HEK293 (cell line): ENCODE measurements at regions not wholly inside any gene's neighbourhood (a gene's known extent, or its start where the extent isn't known, plus 50 kb on each side); places are given as distances from the start of the nearest gene placed in this dataset.

ENCODE experiments used
- CTCF ChIA-PET: fragments of 350-600 bp; formaldehyde crosslinking; extraction: SDS; loops from one replicate; lab custom pipeline; 2021; ENCODE audit warnings: antibody characterized with exemption; lab: Yijun Ruan, JAX
- POLR2A ChIA-PET: fragments of 300-600 bp; formaldehyde crosslinking; extraction: SDS; loops from one replicate; lab custom pipeline; 2020; ENCODE audit warnings: antibody characterized with exemption, inconsistent platforms; lab: Yijun Ruan, JAX
- H3K27ac ChIP-seq: fragments of 200-500 bp; sonication (Bioruptor generic); 2 replicates; pipeline ENCODE4 v1.5.1; 2014; ENCODE audit warnings: low read depth, low read length, control low read depth, inconsistent platforms; ENCODE audit errors: extremely low read depth
- H3K36me3 ChIP-seq, 2 experiments: fragments of 200-500 bp in 1 of 2; sonication (Bioruptor generic) in 1 of 2; 1 replicate in 1 of 2; 2 replicates in 1 of 2; pipeline ENCODE4 v1.5.1; 2014 to 2017; ENCODE audit warnings: inconsistent platforms in 2 of 2, low read length in 2 of 2; ENCODE audit not compliant: control insufficient read depth in 2 of 2, insufficient read depth in 1 of 2
- H3K4me1 ChIP-seq: fragments of 200-500 bp; sonication (Bioruptor generic); 2 replicates; pipeline ENCODE4 v1.5.1; 2014; ENCODE audit warnings: mild to moderate bottlenecking, low read length, inconsistent platforms; ENCODE audit not compliant: control insufficient read depth, insufficient read depth
- H3K4me3 ChIP-seq: 2 replicates; pipeline ENCODE4 v1.5.1; 2011; ENCODE audit warnings: low read depth, mild to moderate bottlenecking, control low read depth, low read length, moderate library complexity
- H3K9me3 ChIP-seq: fragments of 200-500 bp; sonication (Bioruptor generic); 2 replicates; pipeline ENCODE4 v1.5.1; 2014; ENCODE audit warnings: low read depth, low read length, inconsistent platforms; ENCODE audit not compliant: control insufficient read depth, insufficient read depth
- ATF2 ChIP-seq: fragments of 450-650 bp; formaldehyde crosslinking; IDR thresholded peaks from 2 replicates; pipeline ENCODE4 v1.5.1; 2016; ENCODE audit warnings: missing biosample characterization, missing genetic modification characterization, low read depth
- HOXA7 ChIP-seq: sonication (generic); formaldehyde crosslinking; IDR thresholded peaks from 2 replicates; pipeline ENCODE4 v1.8.1; 2022; ENCODE audit warnings: missing genetic modification reagents, borderline replicate concordance
- KLF10 ChIP-seq: fragments of 450-650 bp; IDR thresholded peaks from 2 replicates; pipeline ENCODE4 v1.5.1; 2018; ENCODE audit warnings: missing biosample characterization, mild to moderate bottlenecking, missing genetic modification characterization
- KLF9 ChIP-seq: fragments of 450-650 bp; formaldehyde crosslinking; IDR thresholded peaks from 2 replicates; pipeline ENCODE4 v1.5.1; 2016; ENCODE audit warnings: missing biosample characterization, missing genetic modification characterization, low read depth
- PRDM1 ChIP-seq: fragments of 450-650 bp; formaldehyde crosslinking; IDR thresholded peaks from 2 replicates; pipeline ENCODE4; 2016; ENCODE audit warnings: missing biosample characterization, missing genetic modification characterization
- PRDM10 ChIP-seq: fragments of 450-650 bp; formaldehyde crosslinking; IDR thresholded peaks from 2 replicates; pipeline ENCODE4 v1.5.1; 2016; ENCODE audit warnings: missing biosample characterization, missing genetic modification characterization
- SCRT1 ChIP-seq: fragments of 450-650 bp; formaldehyde crosslinking; IDR thresholded peaks from 2 replicates; pipeline ENCODE4 v1.5.1; 2016; ENCODE audit warnings: missing biosample characterization, missing genetic modification characterization, borderline replicate concordance
- TCF7L2 ChIP-seq: IDR thresholded peaks from 2 replicates; pipeline ENCODE4 v1.6.1; 2011; ENCODE audit warnings: low read depth, mild to moderate bottlenecking, inconsistent platforms, low read length, moderate library complexity, borderline replicate concordance
- ZBTB26 ChIP-seq: fragments of 450-650 bp; formaldehyde crosslinking; optimal IDR thresholded peaks from 2 replicates; pipeline ENCODE3; 2016; ENCODE audit warnings: missing biosample characterization, mild to moderate bottlenecking, missing genetic modification characterization
- ZNF155 ChIP-seq: fragments of 450-650 bp; formaldehyde crosslinking; IDR thresholded peaks from 2 replicates; pipeline ENCODE4 v1.5.1; 2016; ENCODE audit warnings: missing biosample characterization, missing genetic modification characterization
- ZNF16 ChIP-seq: fragments of 450-650 bp; formaldehyde crosslinking; IDR thresholded peaks from 2 replicates; pipeline ENCODE4 v1.5.1; 2016; ENCODE audit warnings: low read depth, missing biosample characterization, missing genetic modification characterization
- ZNF221 ChIP-seq: fragments of 450-650 bp; formaldehyde crosslinking; IDR thresholded peaks from 2 replicates; pipeline ENCODE4 v1.5.1; 2017; ENCODE audit warnings: missing biosample characterization, missing genetic modification characterization, borderline replicate concordance
- ZNF223 ChIP-seq: fragments of 450-650 bp; formaldehyde crosslinking; IDR thresholded peaks from 2 replicates; pipeline ENCODE4 v1.5.1; 2016; ENCODE audit warnings: missing biosample characterization, missing genetic modification characterization
- ZNF404 ChIP-seq: fragments of 450-650 bp; formaldehyde crosslinking; IDR thresholded peaks from 2 replicates; pipeline ENCODE4 v1.5.1; 2017; ENCODE audit warnings: missing biosample characterization, missing genetic modification characterization
- ZNF549 ChIP-seq: fragments of 450-650 bp; IDR thresholded peaks from 2 replicates; pipeline ENCODE4 v1.5.1; 2018; ENCODE audit warnings: missing biosample characterization, missing genetic modification characterization, mild to moderate bottlenecking, inconsistent platforms, moderate library complexity
- ZNF626 ChIP-seq: fragments of 450-650 bp; sonication (Bioruptor Pico); formaldehyde crosslinking; IDR thresholded peaks from 2 replicates; pipeline ENCODE4 v1.5.1; 2018; ENCODE audit warnings: missing biosample characterization, missing genetic modification characterization, inconsistent platforms
- ZNF660 ChIP-seq: fragments of 450-650 bp; IDR thresholded peaks from 2 replicates; pipeline ENCODE4 v1.5.1; 2018; ENCODE audit warnings: missing biosample characterization, mild to moderate bottlenecking, missing genetic modification characterization

GRCh38 chr3:181913254-181913653 is 201.5 kb downstream of the SOX2 start (continued):
- TF ChIP-seq ATF2 (tag by site-specific recombination) (no peak), HOXA7 (CRISPR knock-in tag) (no peak), ZBTB26 (tag by site-specific recombination) (no peak)

GRCh38 chr3:181915551-181915950 is 203.8 kb downstream of the SOX2 start:
- CTCF ChIA-PET = no interaction called here
- no peak overlapping the region for H3K27ac ChIP-seq
- H3K4me1 ChIP-seq = no peaks in the 10 kb centered on the region
- TF ChIP-seq PRDM1 (tag by site-specific recombination) (no peak), ZNF221 (tag by site-specific recombination) (no peak), ZBTB26 (tag by site-specific recombination) (no peak), ZNF155 (no peak), TCF7L2 (no peak), KLF10 (no peak), ZNF660 (no peak), SCRT1 (no peak), ZNF16 (tag by site-specific recombination) (no peak)
- TF ChIP-seq, all 188 proteins: peak for 0
- Histone ChIP-seq H3K36me3 (no peaks in the 10 kb centered on the region), H3K9me3 (no peaks in the 10 kb centered on the region), H3K4me3 (no peak overlapping the region)
- POLR2A ChIA-PET = no interaction called here

GRCh38 chr3:181916013-181916412 is 204.3 kb downstream of the SOX2 start:
- no peaks in the 10 kb centered on the region for H3K36me3 ChIP-seq
- H3K4me3 ChIP-seq = no peak overlapping the region
- POLR2A ChIA-PET = no interaction called here
- no peak for TF ChIP-seq ZNF549 (tag by site-specific recombination)
- no peak for TF ChIP-seq ZNF626 (tag by site-specific recombination)
- TF ChIP-seq ZNF404 (tag by site-specific recombination) = no peak
- TF ChIP-seq PRDM10 (tag by site-specific recombination) = no peak
- no peak for TF ChIP-seq KLF9 (tag by site-specific recombination)
- TF ChIP-seq ZNF223 (tag by site-specific recombination) = no peak
- TF ChIP-seq, all 188 proteins: peak for 0
- Histone ChIP-seq H3K4me1 (no peaks in the 10 kb centered on the region), H3K27ac (no peak overlapping the region), H3K9me3 (no peaks in the 10 kb centered on the region)
- CTCF ChIA-PET = no interaction called here
